ENCODE measurements at regions not wholly inside any gene's neighbourhood (a gene's known extent, or its start where the extent isn't known, plus 50 kb on each side); places are given as distances from the start of the nearest gene placed in this dataset.

DNA sequence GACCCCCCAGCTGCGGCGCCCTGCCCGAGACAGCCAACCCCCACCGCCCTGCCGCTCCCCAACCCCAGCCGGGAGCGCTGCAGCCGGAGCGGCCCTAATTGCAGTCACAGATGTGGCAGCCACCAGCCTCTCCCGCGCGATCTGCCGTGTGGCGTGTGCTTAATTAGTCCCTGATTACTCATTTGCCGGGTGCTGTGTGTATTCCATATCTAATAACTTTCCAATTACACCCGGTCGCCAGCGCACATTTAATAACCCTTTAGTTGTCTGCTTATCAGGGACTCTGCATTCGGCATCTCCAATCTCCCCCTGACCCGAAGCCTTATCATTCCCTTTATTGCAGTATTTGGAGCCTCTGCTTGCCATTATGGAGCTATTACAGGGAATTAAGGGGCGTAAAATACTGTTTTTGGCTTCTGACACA, 236.7 kb upstream of the CIBAR2 start:
- H3K79me2 ChIP-seq = peaks cover 4% of the 10 kb centered on the region
- DNase-seq (ENCODE audit: low spot score) = no peak
- H3K4me1 ChIP-seq (ENCODE audit: insufficient read depth) = peaks cover 52% of the 10 kb centered on the region
- H3K27me3 ChIP-seq = no peaks in the 10 kb centered on the region
- no peaks in the 10 kb centered on the region for H3K36me3 ChIP-seq (replicated peaks; ENCODE audit: insufficient read depth, low read depth)
- no peak overlapping the region for H3K4me2 ChIP-seq
- 49% methylated on average over 17 of the region's 21 CpGs for WGBS (ENCODE audit: low lambda C conversion rate, missing lambda C conversion rate)
- no peak overlapping the region for H3K4me3 ChIP-seq
- TF ChIP-seq, protein P1, sequence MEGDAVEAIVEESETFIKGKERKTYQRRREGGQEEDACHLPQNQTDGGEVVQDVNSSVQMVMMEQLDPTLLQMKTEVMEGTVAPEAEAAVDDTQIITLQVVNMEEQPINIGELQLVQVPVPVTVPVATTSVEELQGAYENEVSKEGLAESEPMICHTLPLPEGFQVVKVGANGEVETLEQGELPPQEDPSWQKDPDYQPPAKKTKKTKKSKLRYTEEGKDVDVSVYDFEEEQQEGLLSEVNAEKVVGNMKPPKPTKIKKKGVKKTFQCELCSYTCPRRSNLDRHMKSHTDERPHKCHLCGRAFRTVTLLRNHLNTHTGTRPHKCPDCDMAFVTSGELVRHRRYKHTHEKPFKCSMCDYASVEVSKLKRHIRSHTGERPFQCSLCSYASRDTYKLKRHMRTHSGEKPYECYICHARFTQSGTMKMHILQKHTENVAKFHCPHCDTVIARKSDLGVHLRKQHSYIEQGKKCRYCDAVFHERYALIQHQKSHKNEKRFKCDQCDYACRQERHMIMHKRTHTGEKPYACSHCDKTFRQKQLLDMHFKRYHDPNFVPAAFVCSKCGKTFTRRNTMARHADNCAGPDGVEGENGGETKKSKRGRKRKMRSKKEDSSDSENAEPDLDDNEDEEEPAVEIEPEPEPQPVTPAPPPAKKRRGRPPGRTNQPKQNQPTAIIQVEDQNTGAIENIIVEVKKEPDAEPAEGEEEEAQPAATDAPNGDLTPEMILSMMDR (IDR thresholded peaks at IDR 0.05; ENCODE audit: poor library complexity) = no peak
- TF ChIP-seq EZH2phosphoT487 (IDR thresholded peaks at IDR 0.05; ENCODE audit: low read depth, severe bottlenecking, unreplicated experiment) = no peak
- TF ChIP-seq EZH2 (IDR thresholded peaks at IDR 0.05; ENCODE audit: borderline replicate concordance) = no peak
- H3K27ac ChIP-seq = peak overlapping the region; percentile 85
- no peak overlapping the region for H2AFZ ChIP-seq
- H3K9me3 ChIP-seq (ENCODE audit: low read depth) = no peaks in the 10 kb centered on the region
- no peaks in the 10 kb centered on the region for H4K20me1 ChIP-seq (ENCODE audit: insufficient read depth, poor library complexity, severe bottlenecking)
- H3K9me2 ChIP-seq (replicated peaks; ENCODE audit: insufficient read depth) = no peaks in the 10 kb centered on the region

DNA sequence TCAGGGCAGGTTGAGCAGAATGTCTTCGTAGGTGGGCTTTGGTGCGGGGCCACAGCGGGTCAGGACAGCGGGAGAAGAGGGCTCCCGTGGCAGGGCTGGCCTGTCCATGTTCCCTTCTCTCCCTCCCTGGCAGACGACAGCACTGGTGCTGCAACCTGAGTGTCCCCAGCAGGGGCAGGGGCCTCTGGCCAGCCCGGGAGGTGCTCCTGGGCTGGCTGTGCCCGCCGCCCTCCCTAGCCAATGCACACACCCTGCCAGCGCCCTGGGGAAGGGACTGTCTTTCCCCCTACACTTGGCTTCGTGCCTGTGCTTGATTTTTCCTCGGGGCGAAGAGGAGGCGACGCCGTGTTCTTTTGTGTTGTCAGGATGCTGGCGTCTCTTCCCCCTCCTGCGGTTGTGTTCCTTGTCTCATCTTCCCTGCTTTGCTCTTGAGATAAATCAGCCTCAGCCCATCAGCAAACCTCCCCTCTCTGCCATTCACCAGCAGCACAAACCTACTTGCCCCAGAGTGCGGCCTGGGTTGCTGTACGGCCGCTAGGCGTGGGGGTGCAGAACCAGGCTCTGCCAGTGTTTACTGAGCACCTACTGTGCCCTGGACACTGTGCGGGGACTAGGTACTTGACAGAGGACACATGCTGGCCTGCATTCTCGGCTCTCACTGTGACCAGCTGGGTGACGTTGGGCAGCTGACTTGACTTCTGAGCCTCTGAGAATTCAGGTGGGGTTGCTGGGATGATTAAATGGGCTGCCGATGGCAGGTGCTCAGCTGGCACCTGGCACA, 237.3 kb upstream of the CIBAR2 start:
- Histone ChIP-seq H3K4me2 (peak overlapping the region; percentile 41), H2AFZ (no peak overlapping the region), H3K4me3 (no peak overlapping the region), H3K27me3 (no peaks in the 10 kb centered on the region), H3K36me3 (replicated peaks; ENCODE audit: insufficient read depth, low read depth) (no peaks in the 10 kb centered on the region), H4K20me1 (ENCODE audit: insufficient read depth, poor library complexity, severe bottlenecking) (no peaks in the 10 kb centered on the region), H3K9me2 (replicated peaks; ENCODE audit: insufficient read depth) (no peaks in the 10 kb centered on the region), H3K4me1 (ENCODE audit: insufficient read depth) (peaks cover 58% of the 10 kb centered on the region), H3K27ac (peak overlapping the region; percentile 85), H3K9me3 (ENCODE audit: low read depth) (no peaks in the 10 kb centered on the region), H3K79me2 (peaks cover 4% of the 10 kb centered on the region)
- TF ChIP-seq, protein P1 (IDR thresholded peaks at IDR 0.05; ENCODE audit: poor library complexity) = no peak
- TF ChIP-seq EZH2 (IDR thresholded peaks at IDR 0.05; ENCODE audit: borderline replicate concordance) = no peak
- no peak for TF ChIP-seq EZH2phosphoT487 (IDR thresholded peaks at IDR 0.05; ENCODE audit: low read depth, severe bottlenecking, unreplicated experiment)
- WGBS (ENCODE audit: low lambda C conversion rate, missing lambda C conversion rate) = 67% methylated on average over 22 of the region's 26 CpGs
- no peak for DNase-seq (ENCODE audit: low spot score)

DNA sequence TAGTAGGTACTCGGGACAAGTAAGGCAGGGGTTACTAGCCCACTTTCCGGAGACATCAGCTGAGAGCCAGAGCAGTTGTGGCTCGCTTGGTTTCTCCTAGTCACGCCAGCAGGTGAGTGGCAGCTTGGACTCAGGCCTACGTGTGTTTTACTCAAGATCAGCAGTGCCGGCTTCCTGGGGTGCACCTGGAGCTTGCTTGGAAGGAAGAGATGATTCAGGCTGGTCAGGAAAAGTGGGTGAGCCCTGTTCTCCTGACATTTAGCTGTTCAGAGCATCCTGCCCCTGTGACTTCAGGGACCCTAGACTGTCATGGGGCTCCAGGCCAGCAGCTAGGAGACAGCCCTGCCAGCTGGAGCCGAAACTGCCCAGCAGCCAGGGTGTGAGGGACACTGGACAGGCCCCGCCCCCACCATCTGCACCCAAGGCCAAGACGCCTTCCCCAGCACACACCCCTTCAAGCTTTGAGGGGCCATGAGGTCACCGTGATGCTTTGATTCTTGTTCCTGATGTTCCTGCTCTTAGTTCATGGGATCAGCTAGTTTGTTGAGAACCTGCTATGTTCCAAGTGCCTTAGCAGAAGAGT, 238.0 kb upstream of the CIBAR2 start:
- 91% methylated on average over 10 of the region's 10 CpGs for WGBS (ENCODE audit: low lambda C conversion rate, missing lambda C conversion rate)
- DNase-seq (ENCODE audit: low spot score) = no peak
- TF ChIP-seq EZH2 (IDR thresholded peaks at IDR 0.05; ENCODE audit: borderline replicate concordance) (no peak), EZH2phosphoT487 (IDR thresholded peaks at IDR 0.05; ENCODE audit: low read depth, severe bottlenecking, unreplicated experiment) (no peak)
- TF ChIP-seq, protein P1 (IDR thresholded peaks at IDR 0.05; ENCODE audit: poor library complexity) = no peak
- no peaks in the 10 kb centered on the region for H3K36me3 ChIP-seq (replicated peaks; ENCODE audit: insufficient read depth, low read depth)
- no peaks in the 10 kb centered on the region for H3K27me3 ChIP-seq
- H3K4me3 ChIP-seq = no peak overlapping the region
- H3K79me2 ChIP-seq = peaks cover 4% of the 10 kb centered on the region
- H3K9me3 ChIP-seq (ENCODE audit: low read depth) = no peaks in the 10 kb centered on the region
- H3K4me2 ChIP-seq = no peak overlapping the region
- no peaks in the 10 kb centered on the region for H4K20me1 ChIP-seq (ENCODE audit: insufficient read depth, poor library complexity, severe bottlenecking)
- H3K4me1 ChIP-seq (ENCODE audit: insufficient read depth) = peaks cover 65% of the 10 kb centered on the region
- H3K27ac ChIP-seq = peak overlapping the region; percentile 85
- no peak overlapping the region for H2AFZ ChIP-seq
- no peaks in the 10 kb centered on the region for H3K9me2 ChIP-seq (replicated peaks; ENCODE audit: insufficient read depth)

Data from hepatocyte (in vitro differentiated cells).